Lung microvascular endothelial cell (primary cell): ENCODE measurements at regions not wholly inside any gene's neighbourhood (a gene's known extent, or its start where the extent isn't known, plus 50 kb on each side); places are given as distances from the start of the nearest gene placed in this dataset.

Source experiments
- DNase-seq, 2 donors: peaks; one replicate each; pipeline versions ENCODE4 v3.0.0 to v3.0.0-alpha.2; 2010; ENCODE audit warnings: low read depth in 2 of 2

- DNase-seq: no peak
Observed at GRCh38 chr9:96089452-96090085, 212.4 kb downstream of the HSD17B3 start.

GRCh38 chr9:96088510-96088909 is 213.0 kb downstream of the ERCC6L2 start:
- no peak for DNase-seq

GRCh38 chr9:96087669-96088299 is 212.3 kb downstream of the ERCC6L2 start:
- DNase-seq: no peak

GRCh38 chr9:96086936-96087571 is 211.6 kb downstream of the ERCC6L2 start:
- DNase-seq: no peak

GRCh38 chr9:96085491-96086143 is 210.1 kb downstream of the ERCC6L2 start:
- no peak for DNase-seq

GRCh38 chr9:96084331-96084734 is 208.8 kb downstream of the ERCC6L2 start:
- no peak for DNase-seq

- no peak for DNase-seq
Observed at GRCh38 chr9:96082516-96083232, 207.2 kb downstream of the ERCC6L2 start.

GRCh38 chr9:96080364-96080763 is 204.9 kb downstream of the ERCC6L2 start:
- DNase-seq: no peak

- no peak for DNase-seq
Observed at GRCh38 chr9:96079779-96080178, 204.3 kb downstream of the ERCC6L2 start.

- peak in 1 of 2 donors; percentile 6 for DNase-seq
Observed at GRCh38 chr9:96078897-96079490, 203.5 kb downstream of the ERCC6L2 start.

- DNase-seq: no peak
Observed at GRCh38 chr9:96075757-96076156, 200.3 kb downstream of the ERCC6L2 start.

- DNase-seq: no peak
Observed at GRCh38 chr9:96075111-96075510, 199.6 kb downstream of the ERCC6L2 start.

GRCh38 chr9:96073531-96074480 is 198.3 kb downstream of the ERCC6L2 start:
- DNase-seq: no peak

- no peak for DNase-seq
Observed at GRCh38 chr9:96072930-96073329, 197.4 kb downstream of the ERCC6L2 start.

GRCh38 chr9:96071815-96072124 is 196.3 kb downstream of the ERCC6L2 start:
- DNase-seq: no peak

GRCh38 chr9:96071076-96071814 is 195.8 kb downstream of the ERCC6L2 start:
- DNase-seq: peak; percentile 29 to 37

GRCh38 chr9:96069629-96070220 is 194.2 kb downstream of the ERCC6L2 start:
- DNase-seq: no peak

- DNase-seq: no peak
Observed at GRCh38 chr9:96068511-96068910, 193.0 kb downstream of the ERCC6L2 start.

GRCh38 chr9:96067600-96067999 is 192.1 kb downstream of the ERCC6L2 start:
- no peak for DNase-seq
